Spleen (tissue), 3 donors: ENCODE measurements at regions not wholly inside any gene's neighbourhood (a gene's known extent, or its start where the extent isn't known, plus 50 kb on each side); places are given as distances from the start of the nearest gene placed in this dataset.

Source experiments
- POLR2A ChIP-seq, 3 donors: fragments of 450-650 bp; IDR thresholded peaks; one replicate each; pipeline ENCODE4 v1.5.1; 2017; ENCODE audit warnings: antibody characterized with exemption in 3 of 3, mild to moderate bottlenecking in 1 of 3
- POLR2AphosphoS5 ChIP-seq, 3 donors: sonication (generic); formaldehyde crosslinking; IDR thresholded peaks; one replicate each; pipeline ENCODE4 v1.5.1; 2017; ENCODE audit warnings: antibody characterized with exemption in 3 of 3

DNA sequence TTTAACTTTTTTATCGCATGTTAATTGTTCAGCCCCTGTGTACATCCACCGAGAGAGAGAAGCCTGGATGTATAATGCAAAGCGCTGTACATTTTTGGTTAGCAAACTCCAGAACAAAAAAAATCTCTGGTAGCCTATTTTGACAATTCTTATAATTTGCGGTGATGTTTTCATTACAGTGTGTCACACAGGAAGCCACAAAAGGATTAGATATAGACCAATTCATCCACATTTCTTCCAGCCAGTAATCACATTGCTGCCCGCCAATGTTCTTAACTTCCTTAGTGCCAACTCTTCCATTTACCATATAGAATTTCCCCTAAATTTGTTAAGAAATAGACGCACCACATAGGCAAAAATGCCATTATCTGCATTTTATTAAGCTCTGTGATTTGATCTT, 435.6 kb downstream of the EFNA5 start:
- TF ChIP-seq POLR2A (IDR thresholded peaks at IDR 0.05) (no peak), POLR2AphosphoS5 (IDR thresholded peaks at IDR 0.05) (no peak)
